Left lobe of liver (tissue), 2 donors: ENCODE measurements at regions not wholly inside any gene's neighbourhood (a gene's known extent, or its start where the extent isn't known, plus 50 kb on each side); places are given as distances from the start of the nearest gene placed in this dataset.

Source experiments
- ATAC-seq: fragments of 200-7000 bp; cut with Tn5 transposase; one replicate; pipeline ENCODE4 v1.9.1; 2020; ENCODE audit warnings: mild to moderate bottlenecking, moderate library complexity
- DNase-seq: peaks from one replicate; pipeline ENCODE4 v3.0.0-alpha.2; 2020; ENCODE audit warnings: low spot score
- donor health status: DM: no; HTN: no; CAD: no; lungs with moderate emphysema.
- donor health status: DM: no; HTN: yes; CAD: no.

GRCh38 chr19:31961191-31961590 is 384.2 kb upstream of the ZNF507 start:
- no peak for DNase-seq
- no peak for ATAC-seq

- ATAC-seq, result no peak
- no peak for DNase-seq
These were observed 383.7 kb upstream of the ZNF507 start for GRCh38 chr19:31961667-31962066.

- DNase-seq, result no peak
These were observed 382.8 kb upstream of the ZNF507 start for GRCh38 chr19:31962561-31962996.

GRCh38 chr19:31963746-31964145 is 381.7 kb upstream of the ZNF507 start:
- DNase-seq (no peak), ATAC-seq (no peak)

More at GRCh38 chr19:31962561-31962996, 382.8 kb upstream of the ZNF507 start:
- no peak for ATAC-seq

- ATAC-seq (no peak), DNase-seq (no peak)
These were observed 376.4 kb upstream of the ZNF507 start for GRCh38 chr19:31969016-31969415.

- ATAC-seq (no peak), DNase-seq (no peak)
These were observed 375.4 kb upstream of the ZNF507 start for GRCh38 chr19:31970027-31970461.

- ATAC-seq (no peak), DNase-seq (no peak)
These were observed 371.1 kb upstream of the ZNF507 start for GRCh38 chr19:31974290-31974689.

- ATAC-seq, result no peak
- DNase-seq, result no peak
These were observed 370.5 kb upstream of the ZNF507 start for GRCh38 chr19:31974941-31975340.

GRCh38 chr19:31975461-31975860 is 369.9 kb upstream of the ZNF507 start:
- ATAC-seq, result no peak

GRCh38 chr19:31976775-31977536 is 368.5 kb upstream of the ZNF507 start:
- no peak for DNase-seq
- ATAC-seq, result no peak

More at GRCh38 chr19:31975461-31975860, 369.9 kb upstream of the ZNF507 start:
- DNase-seq, result no peak

GRCh38 chr19:31979362-31979761 is 366.0 kb upstream of the ZNF507 start:
- no peak for ATAC-seq
- no peak for DNase-seq

- DNase-seq (no peak), ATAC-seq (no peak)
These were observed 365.3 kb upstream of the ZNF507 start for GRCh38 chr19:31979949-31980670.

GRCh38 chr19:31980796-31981195 is 364.6 kb upstream of the ZNF507 start:
- ATAC-seq (no peak), DNase-seq (no peak)

- ATAC-seq (no peak), DNase-seq (no peak)
These were observed 363.9 kb upstream of the ZNF507 start for GRCh38 chr19:31981545-31981944.

GRCh38 chr19:31983647-31984046 is 361.8 kb upstream of the ZNF507 start:
- ATAC-seq, result no peak

GRCh38 chr19:31985001-31985605 is 360.3 kb upstream of the ZNF507 start:
- no peak for ATAC-seq

More at GRCh38 chr19:31983647-31984046, 361.8 kb upstream of the ZNF507 start:
- DNase-seq, result no peak

GRCh38 chr19:31986951-31987350 is 358.5 kb upstream of the ZNF507 start:
- ATAC-seq (no peak), DNase-seq (no peak)

More at GRCh38 chr19:31985001-31985605, 360.3 kb upstream of the ZNF507 start:
- DNase-seq, result no peak

GRCh38 chr19:31988256-31988655 is 357.2 kb upstream of the ZNF507 start:
- no peak for ATAC-seq
- DNase-seq, result no peak

GRCh38 chr19:31991984-31992655 is 353.3 kb upstream of the ZNF507 start:
- ATAC-seq, result no peak
- no peak for DNase-seq

GRCh38 chr19:31992750-31993149 is 352.7 kb upstream of the ZNF507 start:
- DNase-seq (no peak), ATAC-seq (no peak)

- no peak for ATAC-seq
- DNase-seq, result no peak
These were observed 349.9 kb upstream of the ZNF507 start for GRCh38 chr19:31995546-31995945.
